Adrenal gland (tissue), 5 donors: ENCODE measurements at regions not wholly inside any gene's neighbourhood (a gene's known extent, or its start where the extent isn't known, plus 50 kb on each side); places are given as distances from the start of the nearest gene placed in this dataset.

Experiments used
- CTCF ChIP-seq, 6 experiments: fragments of 450-650 bp in 4 of 6; fragments of 200-600 bp in 2 of 6; sonication (generic) in 1 of 6; IDR thresholded peaks; 1 replicate in 5 of 6; 2 replicates in 1 of 6; pipeline versions ENCODE4 v1.5.1 to v1.8.0; 2016 to 2021; ENCODE audit warnings: antibody characterized with exemption in 6 of 6, mild to moderate bottlenecking in 2 of 6, moderate library complexity in 1 of 6
- POLR2A ChIP-seq, 2 donors: fragments of 450-650 bp; IDR thresholded peaks; one replicate each; pipeline ENCODE4 v1.6.1; 2017; ENCODE audit warnings: antibody characterized with exemption in 2 of 2, mild to moderate bottlenecking in 2 of 2, moderate library complexity in 1 of 2
- donor health status: DM: no; HTN: no; CAD: no.

- TF ChIP-seq POLR2A (IDR thresholded peaks at IDR 0.05) (no peak), CTCF (IDR thresholded peaks at IDR 0.05) (no peak)
These were observed 179.6 kb downstream of the TFAP2C start for GRCh38 chr20:56808732-56809131.
